NAMALWA (cell line): ENCODE measurements at regions not wholly inside any gene's neighbourhood (a gene's known extent, or its start where the extent isn't known, plus 50 kb on each side); places are given as distances from the start of the nearest gene placed in this dataset.
A peak's percentile ranks its signal among the peaks of the same experiment; 100 is the strongest.
"Not testable (repeated sequence)": the region's sequence is repeated elsewhere in the genome, so short reads cannot be mapped to it uniquely, and the experiment has no call there.

Experiments
- DNase-seq: peaks from one replicate; pipeline ENCODE4 v3.0.0-alpha.2; 2015; ENCODE audit warnings: low spot score

DNA sequence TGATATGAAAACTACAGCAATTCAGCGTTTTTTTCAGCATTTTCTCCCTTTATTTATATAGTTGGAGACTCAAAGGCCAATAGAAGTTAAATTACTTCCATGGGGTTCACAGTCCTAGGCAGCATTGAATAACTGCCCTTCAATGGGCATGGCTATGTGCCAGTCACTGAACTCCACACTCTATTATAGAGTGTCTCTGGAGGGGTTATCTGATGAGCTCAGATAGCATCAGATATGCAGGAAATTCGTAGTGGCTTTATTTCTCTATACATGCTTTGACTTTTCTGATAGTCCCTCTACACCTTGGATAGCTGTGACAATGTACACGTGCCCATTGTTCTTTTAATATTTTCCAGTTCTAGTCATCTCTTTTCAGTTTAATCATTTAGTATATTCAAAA, 396.9 kb upstream of the CBLB start:
- DNase-seq = no peak

DNA sequence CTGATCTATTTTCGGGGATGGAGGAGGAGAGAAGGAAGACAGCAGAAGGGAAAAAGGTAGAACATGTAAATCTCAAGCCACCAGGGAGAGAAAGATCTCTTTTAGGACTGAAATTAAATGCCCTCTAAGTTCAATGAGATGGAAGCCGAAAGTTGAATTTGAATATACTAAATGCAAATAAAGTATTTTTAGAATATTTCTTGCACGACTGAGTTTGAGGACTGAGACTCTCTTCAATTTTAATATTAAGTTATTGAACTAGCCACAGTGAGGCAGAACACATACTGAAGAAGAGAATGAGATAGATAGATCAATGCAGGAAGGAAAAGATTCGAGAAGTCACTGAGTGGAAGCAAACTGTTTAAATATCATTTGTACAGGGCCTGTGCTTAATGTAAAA, 399.9 kb upstream of the CBLB start:
- no peak for DNase-seq

DNA sequence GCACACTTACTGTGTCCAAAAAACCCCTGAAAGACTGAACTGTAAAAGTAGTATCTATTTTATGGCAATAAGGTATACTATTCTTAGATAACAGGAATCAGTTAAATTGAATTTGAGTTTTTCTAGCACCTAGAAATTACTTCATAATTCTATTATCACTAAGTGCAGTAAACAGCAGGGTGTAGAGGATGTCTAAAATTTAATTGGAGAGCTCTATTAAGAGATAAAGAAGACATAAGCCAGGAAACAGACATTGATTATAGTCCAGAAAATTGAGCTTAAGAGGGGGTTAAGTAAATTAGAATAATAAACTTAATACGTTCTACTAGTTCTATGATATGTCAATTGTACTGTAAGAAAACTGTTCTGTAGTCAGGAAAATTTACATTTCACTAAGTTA, 403.5 kb upstream of the CBLB start:
- no peak for DNase-seq

DNA sequence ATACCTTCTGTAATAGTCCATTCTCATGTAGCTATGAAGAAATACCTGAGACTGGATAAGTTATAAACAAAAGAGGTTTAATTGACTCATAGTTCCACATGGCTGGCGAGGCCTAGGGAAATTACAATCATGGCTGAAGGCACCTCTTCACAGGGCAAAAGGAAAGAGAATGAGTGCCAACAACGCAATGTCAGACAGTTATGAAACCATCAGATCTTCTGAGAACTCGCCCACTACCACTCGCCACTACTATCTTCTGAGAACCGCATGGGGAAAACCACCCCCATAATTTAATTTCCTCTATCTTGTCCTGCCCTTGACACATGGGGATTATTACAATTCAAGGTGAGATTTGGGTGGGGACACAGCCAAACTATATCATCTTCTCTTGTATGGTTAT, 406.8 kb upstream of the CBLB start:
- no peak for DNase-seq

DNA sequence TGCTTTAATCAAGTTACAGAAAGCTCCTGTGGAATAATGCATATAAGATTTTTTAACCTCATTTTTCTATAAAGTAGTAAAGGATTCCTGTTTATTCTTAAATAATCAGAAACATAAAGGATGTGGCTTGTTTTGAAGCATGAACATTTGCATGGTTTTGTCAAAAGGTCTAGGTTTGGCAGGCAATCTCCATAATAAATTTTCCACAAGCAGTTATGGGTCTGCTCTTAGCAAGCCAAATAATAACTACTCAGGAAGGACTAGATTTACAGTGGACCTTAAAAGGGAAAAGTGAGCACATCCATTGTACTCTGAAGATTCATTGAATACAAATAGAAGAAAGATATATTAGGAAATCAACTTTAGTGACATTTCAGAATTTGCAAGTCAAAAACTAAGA, 407.3 kb upstream of the CBLB start:
- DNase-seq = no peak

DNA sequence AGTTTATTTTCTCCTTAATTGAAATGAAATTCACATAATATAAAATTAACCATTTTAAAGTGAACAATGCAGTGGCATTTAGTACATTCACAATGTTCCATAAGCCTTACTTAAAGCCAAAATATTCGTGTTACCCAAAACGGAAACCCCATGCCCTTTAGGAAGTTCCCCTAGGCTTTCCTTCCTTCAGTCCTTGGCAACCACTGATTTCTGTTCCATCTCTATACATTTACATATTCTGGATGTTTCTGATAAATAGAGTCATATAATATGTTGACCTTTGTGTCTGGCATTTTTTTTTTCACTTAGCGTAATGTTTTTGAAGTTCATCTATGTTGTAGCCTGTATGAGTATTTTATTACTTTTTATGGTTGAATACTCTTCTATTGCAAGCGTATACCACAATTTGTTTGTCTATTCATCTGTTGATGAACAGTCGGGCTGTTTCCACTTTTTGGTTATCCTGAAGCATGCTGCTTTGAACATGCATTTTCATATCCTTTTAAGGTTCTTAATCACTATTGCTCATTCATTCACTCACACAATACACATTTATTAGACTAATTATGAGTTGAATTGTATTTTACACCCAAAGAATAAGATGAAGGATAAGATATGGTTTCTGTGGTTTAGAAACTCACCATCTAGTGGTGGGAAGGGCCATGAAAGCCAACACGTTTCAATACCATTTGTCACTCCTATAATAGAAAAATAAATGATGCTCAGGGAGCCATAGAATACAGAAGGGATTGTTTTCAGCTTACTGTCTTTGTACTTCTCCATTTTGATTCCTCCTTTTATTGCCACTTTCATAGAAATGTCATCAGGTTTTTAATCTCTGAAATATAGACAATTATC, 408.2 kb upstream of the CBLB start:
- no peak for DNase-seq

DNA sequence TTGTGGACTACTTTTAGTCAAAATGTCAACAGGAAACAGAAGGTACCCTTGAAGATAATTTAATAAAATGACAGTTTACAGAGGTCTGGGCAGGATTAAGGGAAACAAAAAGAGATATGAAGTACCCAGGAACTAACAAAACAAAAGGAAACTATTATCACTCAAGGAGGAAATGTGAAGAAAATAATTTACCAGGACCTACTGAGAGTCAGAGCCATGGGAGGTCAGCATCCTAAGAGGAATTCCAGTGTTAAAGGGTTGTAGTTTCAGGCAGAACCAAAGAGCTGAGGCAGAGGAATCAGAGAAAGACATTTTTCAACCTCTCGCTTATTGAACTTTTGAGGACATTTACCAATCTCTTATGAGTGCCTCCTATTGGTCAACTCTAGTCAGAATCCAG, 408.9 kb upstream of the CBLB start:
- DNase-seq = no peak

DNA sequence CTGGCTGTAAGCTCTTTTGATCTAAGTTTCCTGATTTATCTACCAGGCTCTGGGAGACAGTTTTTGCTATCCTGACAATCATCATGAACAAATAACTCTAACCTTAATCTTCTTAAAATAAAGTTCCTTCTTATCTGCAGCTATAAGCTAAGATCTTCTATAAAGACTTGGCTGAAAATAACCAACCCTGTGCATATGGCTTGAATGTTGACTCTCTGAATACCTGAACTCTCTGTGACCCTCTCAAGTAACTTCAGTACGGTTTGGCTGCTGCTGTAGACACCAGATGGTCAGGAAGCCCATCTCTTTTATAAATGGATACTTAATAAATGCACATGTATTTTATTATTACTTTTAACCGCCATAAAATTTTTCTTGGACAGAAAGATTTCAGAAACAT, 412.4 kb upstream of the CBLB start:
- no peak for DNase-seq

DNA sequence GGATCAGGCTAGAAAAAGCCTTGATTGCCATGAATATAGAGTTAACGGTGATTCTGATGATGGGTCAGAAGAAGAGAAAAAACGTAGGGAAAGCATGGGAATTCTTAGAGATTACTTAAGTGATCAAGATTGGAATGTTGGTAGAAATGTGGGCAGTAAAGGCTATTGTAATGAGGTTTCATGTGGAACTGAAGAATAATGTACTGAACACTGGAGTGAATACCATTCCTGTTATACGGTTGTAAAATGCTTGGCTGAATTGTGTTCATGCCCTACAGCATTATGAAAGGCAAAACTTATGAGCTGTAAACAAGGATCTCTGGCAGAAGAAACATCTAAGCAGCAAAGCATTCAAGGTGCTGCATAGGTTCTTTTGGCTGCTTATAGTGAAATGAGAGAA, 414.1 kb upstream of the CBLB start:
- no peak for DNase-seq

DNA sequence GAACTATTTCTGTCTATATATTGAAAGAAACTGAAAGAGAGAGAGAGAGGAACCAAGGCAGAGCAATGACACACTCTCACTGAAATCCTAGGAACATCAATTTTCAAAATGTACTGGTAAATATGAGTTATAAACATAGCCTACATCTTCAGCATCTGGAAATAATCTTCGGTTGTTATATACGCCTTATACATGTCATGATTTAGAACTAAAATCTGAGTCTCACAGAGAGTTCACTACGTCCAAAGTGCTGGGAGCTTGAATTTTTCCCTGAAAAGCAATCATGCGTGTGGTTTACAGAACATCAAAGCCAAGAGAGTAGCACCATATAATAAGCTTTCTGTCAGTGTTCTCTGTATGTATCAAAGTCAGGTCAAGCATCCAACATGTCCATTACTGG, 420.0 kb upstream of the CBLB start:
- no peak for DNase-seq

DNA sequence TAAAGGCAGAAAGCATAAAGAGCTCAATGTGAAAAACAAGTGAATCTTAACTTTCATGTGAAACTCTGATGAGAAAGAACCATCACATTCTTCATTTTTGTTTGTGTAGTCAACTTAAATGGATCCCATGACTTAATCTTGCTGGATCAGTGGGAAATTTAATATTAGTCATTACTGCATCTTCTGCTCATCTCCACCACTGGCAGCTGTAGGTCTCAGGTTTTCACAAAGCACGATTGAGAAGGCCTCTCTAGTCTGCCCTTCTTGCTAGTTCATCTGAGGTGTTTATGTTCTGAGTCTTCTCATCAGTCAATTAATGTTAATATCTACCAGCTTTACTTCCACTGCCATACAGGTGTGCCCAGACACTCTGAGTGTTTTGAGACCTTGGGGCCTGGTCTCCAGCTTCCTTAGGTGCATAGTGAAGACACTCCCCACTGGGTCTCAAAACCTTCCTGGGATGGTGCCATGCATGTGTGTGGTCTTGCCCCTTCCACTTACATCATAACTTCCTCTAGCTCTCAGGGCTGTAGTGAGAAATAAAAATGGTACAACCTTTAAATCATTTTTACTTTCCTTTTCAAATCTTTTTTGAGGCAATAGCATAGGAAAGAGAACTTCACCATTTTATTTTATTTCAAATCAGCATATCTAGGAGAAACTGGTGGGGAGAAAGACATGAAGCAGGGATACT, 421.6 kb upstream of the CBLB start:
- no peak for DNase-seq

DNA sequence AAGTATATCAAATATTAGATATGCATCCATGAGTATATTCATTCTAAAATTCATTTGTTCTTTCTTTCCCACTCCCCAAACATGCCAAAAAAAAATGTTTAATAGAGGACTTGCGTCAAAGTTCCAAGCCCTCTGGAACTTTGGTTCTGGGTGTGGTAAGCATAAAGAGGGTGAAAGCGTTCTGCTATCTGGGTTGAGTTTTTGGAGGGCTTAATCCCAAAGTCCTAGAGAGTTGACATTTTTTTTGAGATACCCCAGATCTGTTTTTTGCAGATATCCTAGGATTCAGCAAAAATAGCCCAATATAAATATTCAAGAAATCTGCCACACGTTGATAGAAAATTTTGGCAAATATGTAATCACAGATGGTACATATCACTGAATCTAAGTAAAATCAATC, 424.3 kb upstream of the CBLB start:
- no peak for DNase-seq

DNA sequence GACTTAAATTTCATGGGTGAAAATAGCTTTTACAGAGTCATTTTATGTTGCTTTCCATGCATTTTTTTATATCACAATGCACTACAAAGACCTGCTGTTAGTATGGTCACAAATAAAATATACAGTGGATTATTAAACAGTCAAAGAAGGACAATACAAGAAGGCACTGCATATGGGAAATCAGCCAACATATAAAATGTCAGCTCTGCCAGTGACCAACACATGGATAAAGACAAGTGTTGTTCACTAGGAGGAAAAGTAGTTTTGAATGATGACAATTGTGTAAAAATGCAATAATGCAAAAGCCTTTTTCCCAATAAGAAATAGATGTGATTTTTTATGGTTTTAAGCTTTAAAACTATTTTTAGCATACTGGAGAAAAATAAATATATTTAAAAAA, 425.3 kb upstream of the CBLB start:
- DNase-seq = no peak

DNA sequence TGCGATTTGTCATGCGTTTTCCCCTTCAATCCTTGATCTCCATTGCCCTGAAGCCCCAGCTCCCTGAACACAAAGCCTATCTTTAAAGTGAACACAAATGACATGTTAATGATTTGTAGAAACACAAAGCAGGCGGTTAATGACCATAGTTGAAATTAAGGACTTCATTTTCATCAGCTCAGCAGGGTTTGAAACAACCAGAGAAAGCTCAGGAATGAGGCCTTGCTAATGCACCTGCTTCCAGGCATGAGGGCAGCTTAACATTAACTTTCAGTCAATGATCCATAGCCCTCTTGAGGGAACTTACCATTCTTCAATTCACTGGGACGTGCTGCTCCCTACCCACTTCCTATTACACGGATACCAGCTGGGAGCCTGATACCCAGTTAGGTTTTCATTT, 427.2 kb upstream of the CBLB start:
- no peak for DNase-seq

DNA sequence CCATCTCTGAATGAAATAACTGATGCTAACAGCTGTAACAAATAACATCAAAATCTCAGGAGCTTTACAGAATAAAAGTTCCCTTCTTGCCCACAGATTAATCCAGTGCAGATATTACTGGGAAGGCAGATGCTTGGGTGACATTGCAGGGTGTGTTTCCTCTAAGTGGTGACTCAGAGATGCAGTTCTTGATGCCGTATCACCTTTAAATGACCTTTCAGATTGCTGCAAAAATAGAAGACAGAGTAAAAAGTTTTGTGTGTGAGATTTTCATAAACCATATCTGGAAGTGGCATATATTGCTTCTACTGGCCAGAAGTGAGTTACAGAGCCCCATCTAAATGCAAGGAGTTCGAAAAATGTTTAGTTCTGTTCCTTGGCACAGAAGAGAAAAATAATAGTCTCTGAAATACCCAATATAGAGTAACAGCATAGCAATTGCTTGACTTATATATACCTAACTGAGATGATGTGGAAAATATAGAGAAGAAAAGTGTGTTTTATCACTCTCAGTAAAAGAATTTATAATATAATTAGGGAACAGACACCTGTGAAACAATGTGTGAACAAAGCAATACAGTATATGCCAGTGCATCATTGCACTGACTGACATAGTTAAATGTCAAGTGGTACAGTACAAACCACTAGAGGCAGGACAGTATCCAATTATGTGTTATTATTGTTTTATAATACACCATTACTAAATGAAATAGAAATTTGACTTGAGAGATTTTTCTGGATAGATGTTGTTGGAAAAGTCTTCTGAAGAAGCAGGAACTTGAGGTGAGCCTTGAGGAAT, 430.7 kb upstream of the CBLB start:
- no peak for DNase-seq

DNA sequence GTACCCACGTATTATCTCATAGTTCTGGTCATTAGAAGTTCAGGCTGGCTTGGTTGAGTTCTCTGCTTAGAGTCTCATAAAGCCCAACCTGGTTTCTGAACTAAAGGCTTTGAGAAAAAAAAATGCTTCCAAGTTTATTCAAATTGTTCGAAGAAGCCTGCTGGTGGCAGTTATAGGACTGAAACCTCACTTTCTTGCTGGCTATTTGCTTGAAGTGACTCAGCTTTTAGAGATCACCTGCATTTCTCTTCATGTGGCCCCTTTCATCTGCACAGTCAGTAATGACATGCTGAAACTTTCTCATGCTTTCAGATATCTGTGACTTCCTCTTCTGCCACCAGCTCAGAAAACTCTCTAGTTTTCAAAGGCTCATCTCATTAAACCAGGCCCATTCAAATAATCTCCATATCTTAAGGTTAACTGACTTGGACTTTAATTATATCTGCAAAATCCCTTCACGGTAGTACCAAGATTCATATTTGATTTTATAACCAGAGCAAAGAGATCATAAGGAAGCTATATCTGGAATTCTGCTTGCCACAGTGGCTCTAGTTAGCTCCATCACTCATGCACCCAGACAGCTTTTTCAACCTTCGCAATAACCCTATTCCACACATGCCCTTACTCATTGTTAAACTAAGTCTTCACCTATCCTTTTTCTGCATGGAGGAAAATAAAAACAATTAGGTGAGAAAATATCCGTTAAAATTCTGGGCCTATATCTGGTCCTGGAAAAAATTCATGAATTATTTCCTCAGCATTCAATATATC, 433.8 kb upstream of the CBLB start:
- peak; percentile 59 for DNase-seq

DNA sequence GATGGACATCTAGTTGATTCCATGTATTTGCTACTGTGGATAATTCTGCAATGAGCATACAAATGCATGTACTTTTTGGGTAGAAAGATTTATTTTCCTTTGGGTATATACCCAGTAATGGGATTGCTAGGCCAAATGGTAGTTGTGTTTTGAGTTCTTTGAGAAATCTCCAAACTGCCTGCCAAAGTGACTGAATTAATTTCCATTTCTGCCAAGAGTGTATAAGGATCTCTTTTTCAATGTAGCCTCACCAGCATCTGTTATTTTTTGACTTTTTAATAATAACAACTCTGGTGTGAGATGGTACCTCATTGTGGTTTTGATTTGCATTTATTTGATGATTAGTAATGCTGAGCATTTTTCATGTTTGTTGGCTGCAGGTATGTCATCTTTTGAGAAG, 435.0 kb upstream of the CBLB start:
- no peak for DNase-seq

DNA sequence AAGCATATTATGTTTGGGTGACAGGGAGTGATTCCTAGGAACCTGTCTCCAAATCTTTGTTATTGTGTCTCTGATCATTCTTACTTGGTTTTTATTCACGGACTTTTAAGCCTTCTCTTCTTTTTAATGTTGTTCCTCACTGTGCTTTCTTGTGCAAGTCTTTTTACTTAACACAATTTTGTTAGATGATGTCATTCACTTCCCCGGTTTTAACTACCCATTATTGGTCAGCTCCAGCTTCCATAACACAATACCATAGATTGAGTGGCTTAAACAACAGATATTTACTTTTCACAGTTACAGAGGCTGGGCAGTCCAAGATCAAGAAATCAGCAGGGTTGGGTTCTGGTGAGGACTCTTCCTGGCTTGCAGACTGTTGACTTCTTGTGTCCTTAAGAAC, 436.3 kb upstream of the CBLB start:
- DNase-seq = no peak

DNA sequence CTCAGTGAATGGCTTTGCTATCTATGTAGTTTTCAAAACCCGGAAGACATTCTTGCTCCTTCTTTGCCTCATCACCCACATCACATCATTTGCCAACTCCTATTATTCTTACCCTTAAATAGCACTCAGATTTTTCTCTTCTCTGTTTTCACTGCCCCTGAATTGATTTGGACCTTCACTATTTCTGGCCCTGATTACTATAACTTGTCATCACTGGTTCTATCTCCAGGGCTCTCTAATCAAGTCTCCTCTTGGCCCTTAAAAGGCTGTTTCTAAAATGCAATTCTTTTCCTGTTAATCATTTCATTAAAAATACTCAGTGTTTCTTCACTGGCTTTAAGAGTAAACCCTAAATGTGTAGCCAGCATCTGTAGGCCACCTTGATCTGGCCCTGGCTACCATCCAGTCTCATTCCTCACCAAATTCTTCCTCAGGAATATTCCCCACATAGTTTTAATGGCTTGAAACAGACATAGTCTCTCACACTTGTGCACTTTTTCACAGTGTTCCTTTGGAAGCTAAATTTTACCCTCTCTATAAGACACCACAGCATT, 437.1 kb upstream of the CBLB start:
- no peak for DNase-seq

DNA sequence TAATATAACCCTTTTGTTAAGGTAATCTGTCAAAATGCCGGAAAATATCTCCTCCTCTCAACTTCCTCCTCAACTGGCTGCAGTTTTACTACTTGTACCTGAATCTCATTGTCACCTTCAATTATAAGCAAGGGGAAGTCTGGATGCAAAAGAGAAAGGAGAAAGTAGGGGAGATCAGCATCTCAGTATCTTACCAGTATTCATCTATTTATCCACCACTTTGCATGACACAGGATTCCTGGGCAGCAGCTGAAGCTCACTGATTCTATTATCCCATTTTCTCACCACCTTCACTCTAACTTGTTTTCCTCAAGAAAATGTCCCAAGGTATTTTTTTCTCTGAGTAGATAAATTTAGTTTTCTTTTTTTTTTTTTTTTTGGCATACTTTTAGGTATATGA, 440.5 kb upstream of the CBLB start:
- DNase-seq = no peak

DNA sequence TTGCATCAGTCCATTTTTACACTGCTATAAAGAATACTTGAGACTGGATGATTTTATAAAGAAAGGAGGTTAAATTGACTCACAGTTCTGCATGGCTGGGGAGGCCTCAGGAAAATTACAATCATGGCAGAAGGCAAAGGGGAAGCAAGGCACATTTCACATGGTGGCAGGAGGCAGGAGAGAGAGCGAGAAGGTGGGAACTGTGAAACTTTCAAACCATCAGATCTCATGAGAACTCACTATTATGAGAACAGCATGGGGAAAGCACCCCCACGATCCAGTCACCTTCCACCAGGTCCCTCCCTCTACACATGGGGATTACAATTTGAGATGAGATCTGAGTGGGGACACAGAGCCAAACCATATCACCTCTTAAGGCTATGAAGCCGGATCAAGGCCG, 441.0 kb upstream of the CBLB start:
- DNase-seq = not testable (repeated sequence)
